Keratinocyte (primary cell): ENCODE measurements at regions not wholly inside any gene's neighbourhood (a gene's known extent, or its start where the extent isn't known, plus 50 kb on each side); places are given as distances from the start of the nearest gene placed in this dataset.

Experiments used
- DNase-seq: peaks from one replicate; pipeline ENCODE4 v3.0.0-alpha.2; 2011; ENCODE audit warnings: low read depth, missing footprints, low spot score
- FAIRE-seq: peaks from 2 replicates; lab custom pipeline; 2011; peaks lifted over from hg19 to GRCh38; lab: Jason Lieb, UNC
- H2AFZ ChIP-seq: 2 replicates; pipeline ENCODE4 v1.6.0; 2012; ENCODE audit warnings: low read length, control low read depth, inconsistent platforms; ENCODE audit not compliant: control insufficient read depth
- H3K27ac ChIP-seq: 2 replicates; pipeline ENCODE4 v1.5.1; 2011; ENCODE audit warnings: low read length; ENCODE audit not compliant: control insufficient read depth, insufficient read depth
- H3K27me3 ChIP-seq: 3 replicates; pipeline ENCODE4 v1.6.0; 2011; ENCODE audit warnings: low read length; ENCODE audit not compliant: control insufficient read depth, insufficient read depth; ENCODE audit errors: extremely low read depth
- H3K36me3 ChIP-seq, 2 experiments: 2 replicates in 1 of 2; 3 replicates in 1 of 2; pipeline ENCODE4 v1.5.1; 2011; ENCODE audit warnings: low read length in 2 of 2, mild to moderate bottlenecking in 1 of 2; ENCODE audit not compliant: control insufficient read depth in 2 of 2, insufficient read depth in 2 of 2; ENCODE audit errors: extremely low read depth in 1 of 2
- H3K4me1 ChIP-seq: 3 replicates; pipeline ENCODE4 v1.5.1; 2011; ENCODE audit warnings: low read length; ENCODE audit not compliant: control insufficient read depth, insufficient read depth; ENCODE audit errors: extremely low read depth
- H3K4me2 ChIP-seq: 3 replicates; pipeline ENCODE4 v1.6.0; 2011; ENCODE audit warnings: low read depth, low read length; ENCODE audit not compliant: control insufficient read depth, insufficient read depth; ENCODE audit errors: extremely low read depth
- H3K4me3 ChIP-seq, 3 experiments: fragments of 200-600 bp in 1 of 3; sonication (generic) in 1 of 3; 2 replicates in 2 of 3; 3 replicates in 1 of 3; pipeline ENCODE4 v1.5.1; 2011 to 2016; ENCODE audit warnings: low read length in 3 of 3, mild to moderate bottlenecking in 3 of 3, control low read depth in 2 of 3, inconsistent platforms in 1 of 3, low read depth in 1 of 3, mixed read lengths in 1 of 3, mixed run types in 1 of 3, moderate library complexity in 1 of 3; ENCODE audit not compliant: control insufficient read depth in 2 of 3, insufficient read depth in 2 of 3; ENCODE audit errors: extremely low read depth in 1 of 3
- H3K79me2 ChIP-seq: 2 replicates; pipeline ENCODE4 v1.6.0; 2012; ENCODE audit warnings: low read length; ENCODE audit not compliant: control insufficient read depth, insufficient read depth
- H3K9ac ChIP-seq: 3 replicates; pipeline ENCODE4 v1.6.0; 2011; ENCODE audit warnings: low read length; ENCODE audit not compliant: control insufficient read depth, insufficient read depth; ENCODE audit errors: extremely low read depth
- H3K9me1 ChIP-seq: 3 replicates; pipeline ENCODE4 v1.6.0; 2011; ENCODE audit warnings: low read length; ENCODE audit not compliant: control insufficient read depth, insufficient read depth; ENCODE audit errors: extremely low read depth
- H3K9me3 ChIP-seq: 2 replicates; pipeline ENCODE4 v1.5.1; 2012; ENCODE audit warnings: low read depth, low read length; ENCODE audit not compliant: control insufficient read depth
- H4K20me1 ChIP-seq: 3 replicates; pipeline ENCODE4 v1.6.0; 2011; ENCODE audit warnings: low read length; ENCODE audit not compliant: control insufficient read depth, insufficient read depth; ENCODE audit errors: extremely low read depth
- CTCF ChIP-seq, 3 experiments: IDR thresholded peaks in 1 of 3; conservative IDR thresholded peaks in 1 of 3; optimal IDR thresholded peaks in 1 of 3; 2 replicates in 2 of 3; 3 replicates in 1 of 3; pipeline versions ENCODE3 to v1.5.1; 2011; ENCODE audit warnings: low read length in 3 of 3, mild to moderate bottlenecking in 3 of 3, moderate library complexity in 2 of 3, control low read depth in 1 of 3, inconsistent platforms in 1 of 3; ENCODE audit not compliant: insufficient read depth in 2 of 3; ENCODE audit errors: extremely low read depth in 1 of 3
- EZH2 ChIP-seq: IDR thresholded peaks from one replicate; pipeline ENCODE4 v1.6.1; 2012; ENCODE audit warnings: inconsistent platforms, mild to moderate bottlenecking, low read length, moderate library complexity
- dilution Hi-C: fragments of 300-500 bp; cut with MboI; formaldehyde crosslinking; loops from one replicate; pipeline ENCODE4 v1.7.0; 2020; ENCODE audit warnings: low sequenced_read_pairs; ENCODE audit not compliant: extremely low pct_ligation_motif_present

GRCh38 chr3:110918963-110919362, 152.7 kb upstream of the NECTIN3 start:
- no peaks in the 10 kb centered on the region for H3K4me1 ChIP-seq
- no peaks in the 10 kb centered on the region for H4K20me1 ChIP-seq
- H2AFZ ChIP-seq, result no peak overlapping the region
- FAIRE-seq (no peak), DNase-seq (no peak)
- H3K9me1 ChIP-seq, result no peaks in the 10 kb centered on the region
- H3K27ac ChIP-seq, result no peak overlapping the region
- no peaks in the 10 kb centered on the region for H3K9me3 ChIP-seq
- no peak overlapping the region for H3K9ac ChIP-seq
- dilution Hi-C loops, result no loop called here
- H3K4me3 ChIP-seq, result no peak overlapping the region
- TF ChIP-seq EZH2, result no peak
- no peak for TF ChIP-seq CTCF (optimal IDR thresholded peaks at IDR 0.05 in 1 of 3, IDR thresholded peaks at IDR 0.05 in 1 of 3, conservative IDR thresholded peaks at IDR 0.05 in 1 of 3; ENCODE audit: extremely low read depth in 1 of 3, insufficient read depth in 2 of 3, low read length in 3 of 3)
- no peaks in the 10 kb centered on the region for H3K36me3 ChIP-seq
- no peak overlapping the region for H3K4me2 ChIP-seq
- H3K79me2 ChIP-seq, result no peaks in the 10 kb centered on the region
- no peaks in the 10 kb centered on the region for H3K27me3 ChIP-seq

GRCh38 chr3:110925798-110926197, 145.8 kb upstream of the NECTIN3 start:
- TF ChIP-seq EZH2 (no peak), CTCF (optimal IDR thresholded peaks at IDR 0.05 in 1 of 3, IDR thresholded peaks at IDR 0.05 in 1 of 3, conservative IDR thresholded peaks at IDR 0.05 in 1 of 3; ENCODE audit: extremely low read depth in 1 of 3, insufficient read depth in 2 of 3, low read length in 3 of 3) (no peak)
- H3K79me2 ChIP-seq, result no peaks in the 10 kb centered on the region
- H3K27me3 ChIP-seq, result no peaks in the 10 kb centered on the region
- FAIRE-seq (no peak), DNase-seq (no peak)
- H2AFZ ChIP-seq, result no peak overlapping the region
- no peak overlapping the region for H3K9ac ChIP-seq
- H3K9me3 ChIP-seq, result no peaks in the 10 kb centered on the region
- no peaks in the 10 kb centered on the region for H3K36me3 ChIP-seq
- no peaks in the 10 kb centered on the region for H4K20me1 ChIP-seq
- H3K4me3 ChIP-seq, result no peak overlapping the region
- no peaks in the 10 kb centered on the region for H3K9me1 ChIP-seq
- no peak overlapping the region for H3K4me2 ChIP-seq
- H3K27ac ChIP-seq, result no peak overlapping the region
- dilution Hi-C loops, result no loop called here
- no peaks in the 10 kb centered on the region for H3K4me1 ChIP-seq
